Right lobe of liver (tissue), 6 donors: ENCODE measurements at regions not wholly inside any gene's neighbourhood (a gene's known extent, or its start where the extent isn't known, plus 50 kb on each side); places are given as distances from the start of the nearest gene placed in this dataset.

Experiments
- ATAC-seq, 4 donors: fragments of 200-7000 bp; cut with Tn5 transposase; one replicate each; pipeline ENCODE4 v1.9.1; 2020; ENCODE audit warnings: mild to moderate bottlenecking in 4 of 4, moderate library complexity in 4 of 4
- DNase-seq, 3 donors: peaks; one replicate each; pipeline ENCODE4 v3.0.0-alpha.2; 2020
- H3K27ac ChIP-seq, 3 donors: fragments of 200-600 bp; one replicate each; pipeline ENCODE4 v1.8.0; 2022
- H3K27me3 ChIP-seq, 2 donors: fragments of 200-600 bp; one replicate each; pipeline ENCODE4 v1.8.0; 2022
- H3K36me3 ChIP-seq, 4 donors: fragments of 200-600 bp; sonication (generic) in 1 of 4; one replicate each; pipeline versions ENCODE4 v1.5.1 to v1.8.0; 2017 to 2022; ENCODE audit warnings: control low read depth in 1 of 4
- H3K4me1 ChIP-seq, 4 donors: fragments of 200-600 bp; sonication (generic) in 1 of 4; one replicate each; pipeline versions ENCODE4 v1.5.1 to v1.8.0; 2017 to 2022; ENCODE audit warnings: control low read depth in 1 of 4
- H3K4me3 ChIP-seq, 3 donors: fragments of 200-600 bp; one replicate each; pipeline ENCODE4 v1.8.0; 2022
- H3K9me3 ChIP-seq, 4 donors: fragments of 200-600 bp; sonication (generic) in 1 of 4; one replicate each; pipeline versions ENCODE4 v1.5.1 to v1.8.0; 2017 to 2022; ENCODE audit warnings: control low read depth in 1 of 4
- POLR2A ChIP-seq: fragments of 450-650 bp; IDR thresholded peaks from one replicate; pipeline ENCODE4 v1.6.1; 2017; ENCODE audit warnings: antibody characterized with exemption, mild to moderate bottlenecking
- WGBS: methylation state at CpG from one replicate; pipeline ENCODE4 v1.1.6; 2018; ENCODE audit warnings: low coverage, low lambda C conversion rate; ENCODE audit not compliant: insufficient coverage; ENCODE audit errors: missing lambda C conversion rate; 5-methylcytosine and 5-hydroxymethylcytosine counted together
- intact Hi-C, 2 donors: fragments of 100-400 bp; cut with DNase I; formaldehyde crosslinking; loops; one replicate each; pipeline versions ENCODE4 v1.11.2 to v1.14.1; 2022
- TF ChIP-seq, protein P1 (sequence below), 4 donors: fragments of 200-600 bp in 3 of 4; fragments of 450-650 bp in 1 of 4; IDR thresholded peaks; one replicate each; pipeline versions ENCODE4 v1.5.1 to v1.8.0; 2016 to 2022; ENCODE audit warnings: antibody characterized with exemption in 4 of 4, mild to moderate bottlenecking in 2 of 4
- donor health status: DM: no; HTN: yes; CAD: no.
- donor health status: DM: no; HTN: no; CAD: no.
- donor health status: DM: no; HTN: no; CAD: no.
- donor health status: DM: no; HTN: yes; CAD: no.
- donor health status: DM: no; HTN: yes; CAD: no.

- Histone ChIP-seq H3K9me3 (no peaks in the 10 kb centered on the region), H3K36me3 (no peaks in the 10 kb centered on the region), H3K27ac (no peak overlapping the region), H3K4me1 (peaks cover 0 to 13% (median 6%) of the 10 kb centered on the region in 4 donors), H3K27me3 (no peaks in the 10 kb centered on the region), H3K4me3 (no peak overlapping the region)
- 84% methylated on average over 4 of the region's 4 CpGs for WGBS
- TF ChIP-seq, protein P1, sequence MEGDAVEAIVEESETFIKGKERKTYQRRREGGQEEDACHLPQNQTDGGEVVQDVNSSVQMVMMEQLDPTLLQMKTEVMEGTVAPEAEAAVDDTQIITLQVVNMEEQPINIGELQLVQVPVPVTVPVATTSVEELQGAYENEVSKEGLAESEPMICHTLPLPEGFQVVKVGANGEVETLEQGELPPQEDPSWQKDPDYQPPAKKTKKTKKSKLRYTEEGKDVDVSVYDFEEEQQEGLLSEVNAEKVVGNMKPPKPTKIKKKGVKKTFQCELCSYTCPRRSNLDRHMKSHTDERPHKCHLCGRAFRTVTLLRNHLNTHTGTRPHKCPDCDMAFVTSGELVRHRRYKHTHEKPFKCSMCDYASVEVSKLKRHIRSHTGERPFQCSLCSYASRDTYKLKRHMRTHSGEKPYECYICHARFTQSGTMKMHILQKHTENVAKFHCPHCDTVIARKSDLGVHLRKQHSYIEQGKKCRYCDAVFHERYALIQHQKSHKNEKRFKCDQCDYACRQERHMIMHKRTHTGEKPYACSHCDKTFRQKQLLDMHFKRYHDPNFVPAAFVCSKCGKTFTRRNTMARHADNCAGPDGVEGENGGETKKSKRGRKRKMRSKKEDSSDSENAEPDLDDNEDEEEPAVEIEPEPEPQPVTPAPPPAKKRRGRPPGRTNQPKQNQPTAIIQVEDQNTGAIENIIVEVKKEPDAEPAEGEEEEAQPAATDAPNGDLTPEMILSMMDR (IDR thresholded peaks at IDR 0.05), result no peak
- TF ChIP-seq POLR2A, result no peak
- ATAC-seq, result no peak
- DNase-seq, result no peak
- intact Hi-C loops, result no loop called here
Observed at GRCh38 chr5:118778941-118779340, 209.4 kb downstream of the DTWD2 start.

DNA sequence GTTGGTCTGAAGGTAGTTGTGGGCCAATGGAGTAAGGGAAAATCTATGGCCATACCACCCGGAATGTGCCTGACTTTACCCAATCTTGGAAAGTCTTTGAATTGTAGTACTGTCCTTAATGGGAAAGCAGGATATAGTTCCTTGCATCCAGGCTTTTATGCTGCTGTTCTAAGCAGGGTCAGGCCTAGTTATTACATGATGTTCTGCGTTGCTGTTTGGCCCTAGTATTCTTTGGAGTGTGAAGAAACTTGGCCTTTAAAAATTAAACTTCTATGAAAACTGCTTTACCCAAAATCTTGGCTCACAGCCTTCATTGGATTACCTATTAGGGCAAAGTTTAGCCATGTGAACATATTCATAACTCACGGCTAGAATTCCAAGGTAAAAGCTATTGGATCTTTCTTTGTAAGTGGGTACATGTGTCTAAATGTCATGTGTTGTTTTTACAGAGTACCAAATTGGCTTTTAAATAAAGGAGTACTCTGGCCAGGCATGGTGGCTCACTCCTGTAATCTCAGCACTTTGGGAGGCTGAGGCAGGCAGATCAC is 211.1 kb downstream of the DTWD2 start:
- H3K4me1 ChIP-seq, result peaks cover 0 to 13% (median 6%) of the 10 kb centered on the region in 4 donors
- WGBS, result 19% methylated on average over 2 of the region's 3 CpGs
- no peaks in the 10 kb centered on the region for H3K36me3 ChIP-seq
- intact Hi-C loops, result no loop called here
- ATAC-seq (peak; percentile 58 to 87 (median 72)), DNase-seq (no peak)
- no peak overlapping the region for H3K4me3 ChIP-seq
- no peaks in the 10 kb centered on the region for H3K27me3 ChIP-seq
- TF ChIP-seq POLR2A, result no peak
- TF ChIP-seq, protein P1 (IDR thresholded peaks at IDR 0.05), result no peak
- H3K27ac ChIP-seq, result no peak overlapping the region
- H3K9me3 ChIP-seq, result no peaks in the 10 kb centered on the region

DNA sequence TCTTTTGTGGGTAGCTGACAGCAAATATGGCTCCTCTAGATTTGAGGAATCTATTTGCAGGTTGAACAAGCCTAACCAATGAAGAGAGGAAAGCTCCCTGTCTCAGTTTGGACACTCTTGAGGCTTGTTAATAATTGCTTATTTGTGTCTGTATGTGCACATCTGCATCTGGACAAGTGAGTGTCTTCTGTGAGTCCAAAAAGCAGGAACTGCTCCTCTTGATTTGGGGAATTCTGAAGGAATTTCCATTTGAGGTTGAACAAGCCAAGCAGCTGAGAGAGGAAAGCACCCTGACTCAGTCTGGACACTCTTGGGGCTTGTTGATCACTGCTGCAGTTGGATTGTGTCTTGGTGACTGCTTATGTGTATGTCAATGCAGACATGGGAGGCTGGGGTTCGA is 211.6 kb downstream of the DTWD2 start:
- intact Hi-C loops, result no loop called here
- WGBS, result no CpG with 5 or more reads among the region's 1 CpG
- no peak for DNase-seq
- TF ChIP-seq, protein P1 (IDR thresholded peaks at IDR 0.05), result no peak
- TF ChIP-seq POLR2A, result no peak
- Histone ChIP-seq H3K4me3 (no peak overlapping the region), H3K27ac (no peak overlapping the region), H3K9me3 (no peaks in the 10 kb centered on the region), H3K4me1 (peaks cover 0 to 13% (median 6%) of the 10 kb centered on the region in 4 donors), H3K36me3 (no peaks in the 10 kb centered on the region), H3K27me3 (no peaks in the 10 kb centered on the region)
- ATAC-seq, result peak; percentile 29 to 49 (median 42)

GRCh38 chr5:118775790-118776499 is 212.4 kb downstream of the DTWD2 start:
- WGBS, result 88% methylated on average over 2 of the region's 2 CpGs
- Histone ChIP-seq H3K4me1 (peaks cover 0 to 13% (median 6%) of the 10 kb centered on the region in 4 donors), H3K4me3 (no peak overlapping the region), H3K9me3 (no peaks in the 10 kb centered on the region), H3K27me3 (no peaks in the 10 kb centered on the region), H3K36me3 (no peaks in the 10 kb centered on the region), H3K27ac (no peak overlapping the region)
- DNase-seq, result no peak
- TF ChIP-seq POLR2A, result no peak
- TF ChIP-seq, protein P1 (IDR thresholded peaks at IDR 0.05), result no peak
- ATAC-seq, result no peak
- intact Hi-C loops, result no loop called here
